ENCODE measurements at regions not wholly inside any gene's neighbourhood (a gene's known extent, or its start where the extent isn't known, plus 50 kb on each side); places are given as distances from the start of the nearest gene placed in this dataset.
"Not testable (repeated sequence)": the region's sequence is repeated elsewhere in the genome, so short reads cannot be mapped to it uniquely, and the experiment has no call there.

DNA sequence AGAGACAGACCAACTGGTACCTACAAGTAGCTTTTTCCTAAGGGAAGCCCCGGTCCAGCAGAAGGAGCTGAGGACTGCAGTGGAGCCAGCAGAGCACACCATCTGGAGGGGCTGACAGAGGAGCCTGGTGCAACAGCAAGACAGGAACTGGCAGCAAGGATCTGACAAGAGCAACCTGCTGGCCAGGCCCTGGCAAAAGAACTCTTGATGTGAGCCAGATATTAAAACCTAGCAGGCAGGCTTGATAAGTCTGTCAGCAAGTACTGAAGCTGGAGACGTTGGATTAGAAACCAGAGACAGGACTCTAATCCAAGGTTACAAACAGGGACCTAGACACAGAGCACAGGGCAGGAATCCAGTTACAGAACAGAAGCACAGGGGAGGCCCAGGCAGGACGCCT lies 260.7 kb upstream of the MGAT5 start:
- no peaks in the 10 kb centered on the region for H3K4me1 ChIP-seq (ENCODE audit: insufficient read depth, low read length)
- no peak for DNase-seq (ENCODE audit: insufficient read length, low spot score, missing footprints)
- no peak overlapping the region for H3K27ac ChIP-seq (ENCODE audit: low read depth, low read length)
- no peaks in the 10 kb centered on the region for H4K20me1 ChIP-seq (ENCODE audit: insufficient read depth, low read length)
- TF ChIP-seq, protein P1, sequence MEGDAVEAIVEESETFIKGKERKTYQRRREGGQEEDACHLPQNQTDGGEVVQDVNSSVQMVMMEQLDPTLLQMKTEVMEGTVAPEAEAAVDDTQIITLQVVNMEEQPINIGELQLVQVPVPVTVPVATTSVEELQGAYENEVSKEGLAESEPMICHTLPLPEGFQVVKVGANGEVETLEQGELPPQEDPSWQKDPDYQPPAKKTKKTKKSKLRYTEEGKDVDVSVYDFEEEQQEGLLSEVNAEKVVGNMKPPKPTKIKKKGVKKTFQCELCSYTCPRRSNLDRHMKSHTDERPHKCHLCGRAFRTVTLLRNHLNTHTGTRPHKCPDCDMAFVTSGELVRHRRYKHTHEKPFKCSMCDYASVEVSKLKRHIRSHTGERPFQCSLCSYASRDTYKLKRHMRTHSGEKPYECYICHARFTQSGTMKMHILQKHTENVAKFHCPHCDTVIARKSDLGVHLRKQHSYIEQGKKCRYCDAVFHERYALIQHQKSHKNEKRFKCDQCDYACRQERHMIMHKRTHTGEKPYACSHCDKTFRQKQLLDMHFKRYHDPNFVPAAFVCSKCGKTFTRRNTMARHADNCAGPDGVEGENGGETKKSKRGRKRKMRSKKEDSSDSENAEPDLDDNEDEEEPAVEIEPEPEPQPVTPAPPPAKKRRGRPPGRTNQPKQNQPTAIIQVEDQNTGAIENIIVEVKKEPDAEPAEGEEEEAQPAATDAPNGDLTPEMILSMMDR (IDR thresholded peaks at IDR 0.05; ENCODE audit: extremely low read depth, low read depth, low read length) = no peak
- H3K79me2 ChIP-seq (ENCODE audit: insufficient read depth, low read length) = no peaks in the 10 kb centered on the region
- no peaks in the 10 kb centered on the region for H3K27me3 ChIP-seq (ENCODE audit: insufficient read depth, low read length)
- no peak overlapping the region for H2AFZ ChIP-seq (ENCODE audit: low read length)
- H3K36me3 ChIP-seq (ENCODE audit: insufficient read depth, low read length) = no peaks in the 10 kb centered on the region
- no peak overlapping the region for H3K4me3 ChIP-seq (ENCODE audit: insufficient read depth, low read length)
- H3K4me2 ChIP-seq (ENCODE audit: insufficient read depth, low read length) = no peak overlapping the region
- H3K9me3 ChIP-seq (ENCODE audit: low read depth, low read length) = no peaks in the 10 kb centered on the region

DNA sequence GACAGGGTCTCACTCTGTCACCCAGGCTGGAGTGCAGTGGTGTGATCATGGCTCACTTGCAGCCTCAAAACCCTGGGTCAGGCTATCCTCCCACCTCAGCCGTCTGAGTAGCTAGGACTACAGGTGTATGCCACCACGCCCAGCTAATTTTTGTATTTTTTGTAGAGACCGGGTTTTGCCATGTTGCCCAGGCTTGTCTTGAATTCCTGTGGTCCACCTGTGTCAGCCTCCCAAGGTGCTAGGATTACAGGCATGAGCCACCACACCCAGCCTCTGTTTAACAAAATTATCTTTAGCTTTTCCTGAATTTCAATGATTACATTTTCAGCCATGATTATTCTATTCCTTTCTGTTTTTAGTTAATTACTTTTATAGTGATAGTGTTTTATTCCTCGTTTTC lies 255.1 kb upstream of the MGAT5 start:
- H3K4me3 ChIP-seq (ENCODE audit: insufficient read depth, low read length); H3K27ac ChIP-seq (ENCODE audit: low read depth, low read length); H4K20me1 ChIP-seq (ENCODE audit: insufficient read depth, low read length); H3K4me1 ChIP-seq (ENCODE audit: insufficient read depth, low read length); H3K36me3 ChIP-seq (ENCODE audit: insufficient read depth, low read length); H3K79me2 ChIP-seq (ENCODE audit: insufficient read depth, low read length); H3K9me3 ChIP-seq (ENCODE audit: low read depth, low read length); H3K27me3 ChIP-seq (ENCODE audit: insufficient read depth, low read length); H2AFZ ChIP-seq (ENCODE audit: low read length); DNase-seq (ENCODE audit: insufficient read length, low spot score, missing footprints); H3K4me2 ChIP-seq (ENCODE audit: insufficient read depth, low read length): not testable (repeated sequence)

DNA sequence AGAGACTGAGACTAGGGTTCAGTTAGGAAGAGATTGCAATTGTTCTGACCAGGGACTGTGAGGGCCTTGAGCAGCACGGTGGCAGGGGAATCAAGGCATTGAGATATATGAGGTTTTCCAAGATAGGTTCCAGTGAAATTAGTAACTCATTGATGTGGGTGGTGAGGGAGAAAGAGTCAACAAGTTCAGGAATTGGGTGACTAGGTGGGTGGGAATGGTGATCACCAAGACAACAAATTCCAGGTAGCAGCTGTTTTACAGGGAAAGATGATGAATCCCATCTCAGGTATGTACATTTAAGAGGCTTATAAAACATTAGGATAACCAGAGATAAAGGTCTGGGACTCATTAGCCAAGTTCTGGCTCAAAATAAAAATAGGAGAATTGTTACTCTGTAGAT lies 251.5 kb upstream of the MGAT5 start:
- Histone ChIP-seq H2AFZ (ENCODE audit: low read length) (no peak overlapping the region), H3K9me3 (ENCODE audit: low read depth, low read length) (no peaks in the 10 kb centered on the region), H3K27ac (ENCODE audit: low read depth, low read length) (no peak overlapping the region), H3K4me1 (ENCODE audit: insufficient read depth, low read length) (no peaks in the 10 kb centered on the region), H3K36me3 (ENCODE audit: insufficient read depth, low read length) (no peaks in the 10 kb centered on the region), H3K27me3 (ENCODE audit: insufficient read depth, low read length) (peaks cover 3% of the 10 kb centered on the region), H3K4me2 (ENCODE audit: insufficient read depth, low read length) (no peak overlapping the region), H3K4me3 (ENCODE audit: insufficient read depth, low read length) (no peak overlapping the region), H3K79me2 (ENCODE audit: insufficient read depth, low read length) (no peaks in the 10 kb centered on the region), H4K20me1 (ENCODE audit: insufficient read depth, low read length) (no peaks in the 10 kb centered on the region)
- TF ChIP-seq, protein P1 (IDR thresholded peaks at IDR 0.05; ENCODE audit: extremely low read depth, low read depth, low read length) = no peak
- DNase-seq (ENCODE audit: insufficient read length, low spot score, missing footprints) = no peak

DNA sequence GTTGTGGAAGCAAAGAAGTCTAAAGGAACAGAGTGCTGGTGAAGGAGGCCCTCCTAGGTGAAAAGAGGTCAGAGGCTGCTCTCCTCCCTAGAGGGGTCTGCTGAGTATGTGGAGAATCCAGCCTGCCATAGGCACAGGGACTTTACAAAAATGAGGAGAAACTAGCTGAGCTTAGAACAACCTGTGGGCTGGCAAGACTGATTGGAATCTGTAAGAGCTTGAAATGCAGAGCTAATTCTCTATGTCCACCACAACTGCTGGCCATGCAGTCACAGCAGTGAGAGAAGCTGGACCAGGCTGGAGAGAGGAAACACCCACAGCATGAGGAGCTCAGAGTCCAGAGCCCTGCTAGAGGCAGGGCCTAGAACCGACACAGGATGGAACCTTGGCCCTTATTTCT lies 251.0 kb upstream of the MGAT5 start:
- no peak overlapping the region for H3K4me2 ChIP-seq (ENCODE audit: insufficient read depth, low read length)
- no peaks in the 10 kb centered on the region for H3K79me2 ChIP-seq (ENCODE audit: insufficient read depth, low read length)
- TF ChIP-seq, protein P1 (IDR thresholded peaks at IDR 0.05; ENCODE audit: extremely low read depth, low read depth, low read length) = no peak
- H2AFZ ChIP-seq (ENCODE audit: low read length) = no peak overlapping the region
- no peaks in the 10 kb centered on the region for H3K4me1 ChIP-seq (ENCODE audit: insufficient read depth, low read length)
- H3K27ac ChIP-seq (ENCODE audit: low read depth, low read length) = no peak overlapping the region
- peaks cover 3% of the 10 kb centered on the region for H3K27me3 ChIP-seq (ENCODE audit: insufficient read depth, low read length)
- no peaks in the 10 kb centered on the region for H4K20me1 ChIP-seq (ENCODE audit: insufficient read depth, low read length)
- H3K9me3 ChIP-seq (ENCODE audit: low read depth, low read length) = no peaks in the 10 kb centered on the region
- H3K36me3 ChIP-seq (ENCODE audit: insufficient read depth, low read length) = no peaks in the 10 kb centered on the region
- no peak overlapping the region for H3K4me3 ChIP-seq (ENCODE audit: insufficient read depth, low read length)
- DNase-seq (ENCODE audit: insufficient read length, low spot score, missing footprints) = no peak

DNA sequence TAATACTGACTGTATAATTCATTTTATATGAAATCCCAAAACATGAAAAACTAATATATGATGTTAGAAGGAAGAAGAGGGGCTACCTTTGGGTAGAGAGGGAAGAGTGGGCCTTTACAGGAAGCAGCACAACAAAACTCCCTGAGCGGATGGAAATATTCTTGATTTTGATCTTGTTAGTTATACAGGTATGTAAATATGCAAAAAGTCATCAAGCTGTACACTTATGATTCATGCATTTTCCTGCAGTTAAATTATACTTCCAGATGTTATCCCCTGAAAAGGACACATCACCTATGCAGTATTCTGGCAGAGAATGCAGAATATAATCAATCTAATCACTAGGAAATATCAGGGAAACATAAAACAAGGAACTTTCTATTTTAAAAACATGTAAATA lies 249.4 kb upstream of the MGAT5 start:
- H4K20me1 ChIP-seq (ENCODE audit: insufficient read depth, low read length) = no peaks in the 10 kb centered on the region
- TF ChIP-seq, protein P1 (IDR thresholded peaks at IDR 0.05; ENCODE audit: extremely low read depth, low read depth, low read length) = no peak
- H3K27ac ChIP-seq (ENCODE audit: low read depth, low read length) = no peak overlapping the region
- no peak overlapping the region for H3K4me2 ChIP-seq (ENCODE audit: insufficient read depth, low read length)
- no peaks in the 10 kb centered on the region for H3K79me2 ChIP-seq (ENCODE audit: insufficient read depth, low read length)
- no peak overlapping the region for H3K4me3 ChIP-seq (ENCODE audit: insufficient read depth, low read length)
- H3K4me1 ChIP-seq (ENCODE audit: insufficient read depth, low read length) = no peaks in the 10 kb centered on the region
- no peak for DNase-seq (ENCODE audit: insufficient read length, low spot score, missing footprints)
- H2AFZ ChIP-seq (ENCODE audit: low read length) = no peak overlapping the region
- no peaks in the 10 kb centered on the region for H3K9me3 ChIP-seq (ENCODE audit: low read depth, low read length)
- H3K27me3 ChIP-seq (ENCODE audit: insufficient read depth, low read length) = peaks cover 3% of the 10 kb centered on the region
- no peaks in the 10 kb centered on the region for H3K36me3 ChIP-seq (ENCODE audit: insufficient read depth, low read length)
